ENCODE measurements at regions not wholly inside any gene's neighbourhood (a gene's known extent, or its start where the extent isn't known, plus 50 kb on each side); places are given as distances from the start of the nearest gene placed in this dataset.

DNA sequence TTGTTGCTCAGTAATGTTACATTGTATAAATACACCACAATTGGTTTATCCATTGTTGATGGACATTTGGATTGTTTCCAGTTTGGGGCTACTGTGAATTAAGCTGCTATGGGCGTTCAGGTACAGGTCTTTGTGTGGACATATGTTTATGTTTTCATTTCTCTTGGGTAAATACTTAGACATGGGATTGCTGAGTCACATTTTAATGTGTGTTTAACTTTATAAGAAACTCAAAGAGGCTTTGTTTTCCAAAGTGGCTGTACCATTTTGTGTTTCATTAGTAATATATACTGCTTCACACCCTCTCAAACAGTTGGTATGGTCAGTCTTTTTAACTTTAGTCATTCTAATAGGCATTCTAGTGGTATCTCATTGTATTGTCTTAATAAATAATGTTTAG, 225.0 kb downstream of the SPTSSA start:
- peaks cover 3 to 4% of the 10 kb centered on the region in 2 donors for H3K4me1 ChIP-seq (ENCODE audit: control insufficient read depth in 1 of 2, insufficient read depth in 2 of 2, low read length in 2 of 2)
- H3K27ac ChIP-seq (ENCODE audit: low read depth in 1 of 2, low read length in 2 of 2): no peak overlapping the region
- 82 to 88% methylated on average over 1 of the region's 1 CpG for WGBS, 2 donors
- no peak for ATAC-seq (ENCODE audit: low FRiP score)
- intact Hi-C loops (cut with DNase I): no loop called here
- H3K36me3 ChIP-seq (ENCODE audit: control insufficient read depth in 1 of 2, insufficient read depth in 2 of 2, low read length in 1 of 2): no peaks in the 10 kb centered on the region
- DNase-seq: no peak
- H3K27me3 ChIP-seq (ENCODE audit: control insufficient read depth in 1 of 2, insufficient read depth in 2 of 2, low read length in 1 of 2): no peaks in the 10 kb centered on the region
- H3K4me3 ChIP-seq (ENCODE audit: low read length in 2 of 2): no peak overlapping the region
- no peaks in the 10 kb centered on the region for H3K9me3 ChIP-seq (ENCODE audit: control insufficient read depth, low read length)

GRCh38 chr14:34235643-34236300, 226.3 kb downstream of the SPTSSA start:
- no peak for ATAC-seq (ENCODE audit: low FRiP score)
- no peak overlapping the region for H3K27ac ChIP-seq (ENCODE audit: low read depth in 1 of 2, low read length in 2 of 2)
- 15 to 16% methylated on average over 5 of the region's 5 CpGs for WGBS, 2 donors
- no peak overlapping the region for H3K4me3 ChIP-seq (ENCODE audit: low read length in 2 of 2)
- H3K4me1 ChIP-seq (ENCODE audit: control insufficient read depth in 1 of 2, insufficient read depth in 2 of 2, low read length in 2 of 2): peaks cover 3 to 4% of the 10 kb centered on the region in 2 donors
- no peaks in the 10 kb centered on the region for H3K36me3 ChIP-seq (ENCODE audit: control insufficient read depth in 1 of 2, insufficient read depth in 2 of 2, low read length in 1 of 2)
- no peaks in the 10 kb centered on the region for H3K27me3 ChIP-seq (ENCODE audit: control insufficient read depth in 1 of 2, insufficient read depth in 2 of 2, low read length in 1 of 2)
- no peaks in the 10 kb centered on the region for H3K9me3 ChIP-seq (ENCODE audit: control insufficient read depth, low read length)
- intact Hi-C loops (cut with DNase I): no loop called here
- no peak for DNase-seq

- H3K27ac ChIP-seq (ENCODE audit: low read depth in 1 of 2, low read length in 2 of 2): no peak overlapping the region
- H3K9me3 ChIP-seq (ENCODE audit: control insufficient read depth, low read length): no peaks in the 10 kb centered on the region
- WGBS, 2 donors: 15 to 20% methylated on average over 2 of the region's 2 CpGs
- peaks cover 3 to 4% of the 10 kb centered on the region in 2 donors for H3K4me1 ChIP-seq (ENCODE audit: control insufficient read depth in 1 of 2, insufficient read depth in 2 of 2, low read length in 2 of 2)
- ATAC-seq (ENCODE audit: low FRiP score): no peak
- no peak for DNase-seq
- no peaks in the 10 kb centered on the region for H3K36me3 ChIP-seq (ENCODE audit: control insufficient read depth in 1 of 2, insufficient read depth in 2 of 2, low read length in 1 of 2)
- intact Hi-C loops (cut with DNase I): loop anchor here in 1 of 2 donors (5.0 kb wide), 1 partner anchor 112 kb away; no protein-coding TSS in a partner anchor
- no peaks in the 10 kb centered on the region for H3K27me3 ChIP-seq (ENCODE audit: control insufficient read depth in 1 of 2, insufficient read depth in 2 of 2, low read length in 1 of 2)
- no peak overlapping the region for H3K4me3 ChIP-seq (ENCODE audit: low read length in 2 of 2)
Measured at GRCh38 chr14:34234258-34234657, 227.8 kb downstream of the SPTSSA start.

DNA sequence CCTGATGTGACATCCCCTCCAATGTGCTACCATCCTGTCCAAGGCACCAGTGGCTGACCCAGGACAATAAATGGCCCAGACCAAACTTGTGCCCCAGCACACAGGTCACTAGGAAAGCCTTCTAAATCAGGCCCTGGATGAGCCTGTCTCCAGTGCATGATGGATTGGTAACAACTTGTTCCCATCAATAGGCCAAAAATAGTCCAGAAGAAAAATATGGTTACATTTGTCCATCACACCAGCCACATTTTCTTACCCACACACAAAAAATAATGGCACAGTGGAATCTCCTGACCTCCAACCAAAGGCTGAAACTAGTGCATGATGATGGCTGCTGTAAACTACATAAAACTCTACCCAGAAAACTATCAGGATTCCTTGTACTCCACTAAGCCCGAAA, 228.4 kb downstream of the SPTSSA start:
- 97% methylated on average over 1 of the region's 1 CpG for WGBS, 2 donors
- no peaks in the 10 kb centered on the region for H3K9me3 ChIP-seq (ENCODE audit: control insufficient read depth, low read length)
- H3K4me1 ChIP-seq (ENCODE audit: control insufficient read depth in 1 of 2, insufficient read depth in 2 of 2, low read length in 2 of 2): peaks cover 3 to 4% of the 10 kb centered on the region in 2 donors
- no peak for DNase-seq
- intact Hi-C loops (cut with DNase I): loop anchor here in 1 of 2 donors (5.0 kb wide), 1 partner anchor 111 kb away; no protein-coding TSS in a partner anchor
- no peaks in the 10 kb centered on the region for H3K36me3 ChIP-seq (ENCODE audit: control insufficient read depth in 1 of 2, insufficient read depth in 2 of 2, low read length in 1 of 2)
- H3K4me3 ChIP-seq (ENCODE audit: low read length in 2 of 2): no peak overlapping the region
- no peaks in the 10 kb centered on the region for H3K27me3 ChIP-seq (ENCODE audit: control insufficient read depth in 1 of 2, insufficient read depth in 2 of 2, low read length in 1 of 2)
- ATAC-seq (ENCODE audit: low FRiP score): no peak
- H3K27ac ChIP-seq (ENCODE audit: low read depth in 1 of 2, low read length in 2 of 2): no peak overlapping the region

GRCh38 chr14:34232790-34233189, 229.2 kb downstream of the SPTSSA start:
- DNase-seq: no peak
- H3K27me3 ChIP-seq (ENCODE audit: control insufficient read depth in 1 of 2, insufficient read depth in 2 of 2, low read length in 1 of 2): no peaks in the 10 kb centered on the region
- intact Hi-C loops (cut with DNase I): loop anchor here in 1 of 2 donors (5.0 kb wide), 1 partner anchor 110 kb away; no protein-coding TSS in a partner anchor
- H3K27ac ChIP-seq (ENCODE audit: low read depth in 1 of 2, low read length in 2 of 2): no peak overlapping the region
- no peak overlapping the region for H3K4me3 ChIP-seq (ENCODE audit: low read length in 2 of 2)
- H3K36me3 ChIP-seq (ENCODE audit: control insufficient read depth in 1 of 2, insufficient read depth in 2 of 2, low read length in 1 of 2): no peaks in the 10 kb centered on the region
- peaks cover 3 to 4% of the 10 kb centered on the region in 2 donors for H3K4me1 ChIP-seq (ENCODE audit: control insufficient read depth in 1 of 2, insufficient read depth in 2 of 2, low read length in 2 of 2)
- 86 to 87% methylated on average over 2 of the region's 2 CpGs for WGBS, 2 donors
- ATAC-seq (ENCODE audit: low FRiP score): no peak
- H3K9me3 ChIP-seq (ENCODE audit: control insufficient read depth, low read length): no peaks in the 10 kb centered on the region

DNA sequence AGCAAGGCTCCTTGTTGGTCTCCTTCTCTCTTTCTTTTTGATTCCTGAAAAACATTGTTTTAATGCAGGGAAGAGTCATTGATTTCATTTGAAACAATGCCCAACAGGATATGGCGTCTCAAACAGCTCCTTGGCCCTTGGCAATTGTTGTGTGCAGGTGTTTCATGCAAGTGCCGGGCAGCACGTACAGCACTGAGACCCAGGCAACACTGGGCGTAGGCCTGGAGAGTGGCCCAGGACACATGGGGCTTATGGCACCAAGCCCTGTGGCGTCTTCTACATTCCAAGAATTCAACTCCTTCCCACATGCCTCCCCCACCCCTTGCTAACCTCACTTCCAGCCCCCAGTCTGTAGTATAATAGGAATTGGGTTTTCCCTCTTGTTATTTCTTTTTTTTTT, 230.4 kb downstream of the SPTSSA start:
- DNase-seq (no peak), ATAC-seq (ENCODE audit: low FRiP score) (no peak)
- H3K9me3 ChIP-seq (ENCODE audit: control insufficient read depth, low read length): no peaks in the 10 kb centered on the region
- intact Hi-C loops (cut with DNase I): loop anchor here in 1 of 2 donors (5.0 kb wide), 1 partner anchor 109 kb away; no protein-coding TSS in a partner anchor
- no peak overlapping the region for H3K27ac ChIP-seq (ENCODE audit: low read depth in 1 of 2, low read length in 2 of 2)
- H3K4me3 ChIP-seq (ENCODE audit: low read length in 2 of 2): no peak overlapping the region
- H3K27me3 ChIP-seq (ENCODE audit: control insufficient read depth in 1 of 2, insufficient read depth in 2 of 2, low read length in 1 of 2): no peaks in the 10 kb centered on the region
- peaks cover 3 to 4% of the 10 kb centered on the region in 2 donors for H3K4me1 ChIP-seq (ENCODE audit: control insufficient read depth in 1 of 2, insufficient read depth in 2 of 2, low read length in 2 of 2)
- H3K36me3 ChIP-seq (ENCODE audit: control insufficient read depth in 1 of 2, insufficient read depth in 2 of 2, low read length in 1 of 2): no peaks in the 10 kb centered on the region
- WGBS, 2 donors: 68 to 73% methylated on average over 5 of the region's 5 CpGs

DNA sequence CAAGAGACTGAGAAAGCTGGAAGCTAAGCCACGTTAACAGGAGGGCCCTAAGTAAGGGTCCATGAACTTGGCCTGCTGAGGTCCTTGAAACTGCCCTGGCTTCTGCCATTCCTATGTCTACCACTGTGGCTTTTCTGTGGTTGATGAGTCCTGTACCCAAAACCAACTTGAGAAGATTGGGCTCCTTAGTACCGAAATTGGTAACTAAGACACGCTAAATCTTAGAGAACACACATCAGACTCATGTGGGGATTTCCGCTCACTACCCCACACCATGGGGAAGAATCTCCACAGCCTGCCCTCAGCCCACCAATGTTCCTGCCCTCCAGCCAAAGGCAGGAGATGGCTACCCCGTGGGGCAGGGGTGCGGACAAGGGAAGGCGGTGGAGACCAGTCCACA, 232.9 kb downstream of the SPTSSA start:
- Histone ChIP-seq H3K36me3 (ENCODE audit: control insufficient read depth in 1 of 2, insufficient read depth in 2 of 2, low read length in 1 of 2) (no peaks in the 10 kb centered on the region), H3K27me3 (ENCODE audit: control insufficient read depth in 1 of 2, insufficient read depth in 2 of 2, low read length in 1 of 2) (no peaks in the 10 kb centered on the region), H3K4me1 (ENCODE audit: control insufficient read depth in 1 of 2, insufficient read depth in 2 of 2, low read length in 2 of 2) (peaks cover 0 to 2% of the 10 kb centered on the region in 2 donors), H3K27ac (ENCODE audit: low read depth in 1 of 2, low read length in 2 of 2) (no peak overlapping the region), H3K4me3 (ENCODE audit: low read length in 2 of 2) (no peak overlapping the region), H3K9me3 (ENCODE audit: control insufficient read depth, low read length) (no peaks in the 10 kb centered on the region)
- DNase-seq: no peak
- no peak for ATAC-seq (ENCODE audit: low FRiP score)
- 94 to 95% methylated on average over 7 of the region's 7 CpGs for WGBS, 2 donors
- intact Hi-C loops (cut with DNase I): loop anchor here (2.0 to 5.0 kb wide), 3 partner anchors 130 to 392 kb away; no protein-coding TSS in a partner anchor

DNA sequence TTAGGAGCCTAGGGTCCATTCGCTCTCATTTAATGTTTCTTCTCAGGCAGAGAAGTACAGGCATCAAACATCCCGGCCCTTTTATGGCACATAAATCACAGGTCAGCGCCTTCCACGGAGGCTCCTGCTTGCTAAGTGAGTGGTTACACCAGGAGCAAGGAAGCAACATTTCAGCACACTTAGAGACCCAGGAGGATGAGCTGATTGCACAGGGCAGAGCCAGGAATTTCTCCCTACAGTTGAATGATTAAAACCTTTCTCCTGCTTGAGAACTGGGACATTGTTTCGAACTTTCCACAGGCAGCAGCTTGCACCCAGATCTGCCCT, 233.4 kb downstream of the SPTSSA start:
- 81 to 82% methylated on average over 5 of the region's 5 CpGs for WGBS, 2 donors
- ATAC-seq (ENCODE audit: low FRiP score): no peak
- Histone ChIP-seq H3K9me3 (ENCODE audit: control insufficient read depth, low read length) (no peaks in the 10 kb centered on the region), H3K27me3 (ENCODE audit: control insufficient read depth in 1 of 2, insufficient read depth in 2 of 2, low read length in 1 of 2) (no peaks in the 10 kb centered on the region), H3K4me3 (ENCODE audit: low read length in 2 of 2) (no peak overlapping the region), H3K27ac (ENCODE audit: low read depth in 1 of 2, low read length in 2 of 2) (no peak overlapping the region), H3K36me3 (ENCODE audit: control insufficient read depth in 1 of 2, insufficient read depth in 2 of 2, low read length in 1 of 2) (no peaks in the 10 kb centered on the region), H3K4me1 (ENCODE audit: control insufficient read depth in 1 of 2, insufficient read depth in 2 of 2, low read length in 2 of 2) (no peaks in the 10 kb centered on the region)
- DNase-seq: no peak
- intact Hi-C loops (cut with DNase I): loop anchor here (2.0 to 5.0 kb wide), 3 partner anchors 130 to 391 kb away; no protein-coding TSS in a partner anchor
